Prostate gland (tissue), 2 donors: ENCODE measurements at regions not wholly inside any gene's neighbourhood (a gene's known extent, or its start where the extent isn't known, plus 50 kb on each side); places are given as distances from the start of the nearest gene placed in this dataset.
A peak's percentile ranks its signal among the peaks of the same experiment; 100 is the strongest.

ENCODE experiments used
- DNase-seq: peaks from one replicate; pipeline ENCODE4 v3.0.0-alpha.2; 2019; ENCODE audit warnings: low spot score
- H3K27ac ChIP-seq, 2 donors: fragments of 200-600 bp; sonication (generic); 2 replicates each; pipeline ENCODE4 v1.5.1; 2017 to 2019
- H3K27me3 ChIP-seq: fragments of 200-600 bp; sonication (generic); replicated peaks from 2 replicates; pipeline ENCODE4 v1.5.1; 2019; ENCODE audit not compliant: insufficient read depth
- H3K36me3 ChIP-seq, 2 donors: fragments of 200-600 bp; sonication (generic); 1 replicate in 1 of 2; 2 replicates in 1 of 2; pipeline versions ENCODE4 v1.5.1 to v1.8.1; 2017 to 2019
- H3K4me1 ChIP-seq: fragments of 200-600 bp; sonication (generic); replicated peaks from 2 replicates; pipeline ENCODE4 v1.5.1; 2019
- H3K4me3 ChIP-seq, 2 donors: fragments of 200-600 bp; sonication (generic); 2 replicates each; pipeline ENCODE4 v1.5.1; 2017 to 2019
- H3K9me3 ChIP-seq: fragments of 200-600 bp; sonication (generic); 2 replicates; pipeline ENCODE4 v1.5.1; 2017
- CTCF ChIP-seq, 4 experiments: fragments of 200-600 bp in 2 of 4; fragments of 450-650 bp in 2 of 4; sonication (generic) in 2 of 4; IDR thresholded peaks; 1 replicate in 3 of 4; 2 replicates in 1 of 4; pipeline ENCODE4 v1.5.1; 2016 to 2019; ENCODE audit warnings: antibody characterized with exemption in 4 of 4, mild to moderate bottlenecking in 2 of 4, moderate library complexity in 2 of 4
- POLR2A ChIP-seq: fragments of 450-650 bp; IDR thresholded peaks from one replicate; pipeline ENCODE4 v1.6.1; 2016; ENCODE audit warnings: antibody characterized with exemption, mild to moderate bottlenecking
- POLR2AphosphoS5 ChIP-seq: sonication (generic); formaldehyde crosslinking; IDR thresholded peaks from one replicate; pipeline ENCODE4 v1.6.1; 2017; ENCODE audit warnings: antibody characterized with exemption
- WGBS: methylation state at CpG from one replicate; pipeline ENCODE4 v1.1.5; 2018; 5-methylcytosine and 5-hydroxymethylcytosine counted together
- intact Hi-C: fragments of 100-400 bp; cut with DNase I; formaldehyde crosslinking; loops from one replicate; pipeline ENCODE4 v1.14.2; 2022

GRCh38 chr15:93361703-93362102, 272.7 kb upstream of the RGMA start:
- H3K4me1 ChIP-seq = no peaks in the 10 kb centered on the region
- no peaks in the 10 kb centered on the region for H3K27me3 ChIP-seq
- intact Hi-C loops = no loop called here
- 86% methylated on average over 5 of the region's 5 CpGs for WGBS
- DNase-seq = no peak
- no peaks in the 10 kb centered on the region for H3K9me3 ChIP-seq
- no peak overlapping the region for H3K27ac ChIP-seq
- TF ChIP-seq POLR2A (no peak), CTCF (IDR thresholded peaks at IDR 0.05) (no peak), POLR2AphosphoS5 (no peak)
- H3K4me3 ChIP-seq = no peak overlapping the region
- H3K36me3 ChIP-seq = no peaks in the 10 kb centered on the region

- TF ChIP-seq CTCF (IDR thresholded peaks at IDR 0.05) = no peak
- TF ChIP-seq POLR2AphosphoS5 = no peak
- no peak for TF ChIP-seq POLR2A
- Histone ChIP-seq H3K27me3 (no peaks in the 10 kb centered on the region), H3K9me3 (no peaks in the 10 kb centered on the region), H3K4me3 (no peak overlapping the region), H3K27ac (no peak overlapping the region), H3K4me1 (no peaks in the 10 kb centered on the region), H3K36me3 (no peaks in the 10 kb centered on the region)
- no peak for DNase-seq
- WGBS = 94% methylated on average over 2 of the region's 2 CpGs
- intact Hi-C loops = no loop called here
These were observed 272.0 kb upstream of the RGMA start for GRCh38 chr15:93360976-93361375.

GRCh38 chr15:93360318-93360717, 271.3 kb upstream of the RGMA start:
- DNase-seq = no peak
- no peaks in the 10 kb centered on the region for H3K4me1 ChIP-seq
- no peak overlapping the region for H3K4me3 ChIP-seq
- H3K9me3 ChIP-seq = no peaks in the 10 kb centered on the region
- intact Hi-C loops = no loop called here
- H3K36me3 ChIP-seq = no peaks in the 10 kb centered on the region
- TF ChIP-seq POLR2A (no peak), CTCF (IDR thresholded peaks at IDR 0.05) (no peak), POLR2AphosphoS5 (no peak)
- H3K27ac ChIP-seq = no peak overlapping the region
- H3K27me3 ChIP-seq = no peaks in the 10 kb centered on the region
- 74% methylated on average over 7 of the region's 7 CpGs for WGBS

- Histone ChIP-seq H3K27me3 (no peaks in the 10 kb centered on the region), H3K4me1 (no peaks in the 10 kb centered on the region), H3K4me3 (no peak overlapping the region), H3K27ac (no peak overlapping the region), H3K9me3 (no peaks in the 10 kb centered on the region), H3K36me3 (no peaks in the 10 kb centered on the region)
- DNase-seq = peak; percentile 73
- intact Hi-C loops = no loop called here
- TF ChIP-seq POLR2A (no peak), CTCF (IDR thresholded peaks at IDR 0.05) (no peak), POLR2AphosphoS5 (peak; percentile 76)
- 62% methylated on average over 15 of the region's 15 CpGs for WGBS
These were observed 270.6 kb upstream of the RGMA start for GRCh38 chr15:93359425-93360131.

GRCh38 chr15:93359060-93359408, 270.0 kb upstream of the RGMA start:
- H3K4me3 ChIP-seq = no peak overlapping the region
- intact Hi-C loops = no loop called here
- 51% methylated on average over 6 of the region's 6 CpGs for WGBS

More at GRCh38 chr15:93359060-93359408, 270.0 kb upstream of the RGMA start:
- H3K4me1 ChIP-seq = no peaks in the 10 kb centered on the region
- no peaks in the 10 kb centered on the region for H3K36me3 ChIP-seq
- no peaks in the 10 kb centered on the region for H3K27me3 ChIP-seq
- no peak for TF ChIP-seq CTCF (IDR thresholded peaks at IDR 0.05)
- TF ChIP-seq POLR2AphosphoS5 = no peak
- TF ChIP-seq POLR2A = no peak
- no peaks in the 10 kb centered on the region for H3K9me3 ChIP-seq
- H3K27ac ChIP-seq = peak overlapping the region in 1 of 2 donors; percentile 42
- no peak for DNase-seq
